ENCODE measurements at regions not wholly inside any gene's neighbourhood (a gene's known extent, or its start where the extent isn't known, plus 50 kb on each side); places are given as distances from the start of the nearest gene placed in this dataset.

DNA sequence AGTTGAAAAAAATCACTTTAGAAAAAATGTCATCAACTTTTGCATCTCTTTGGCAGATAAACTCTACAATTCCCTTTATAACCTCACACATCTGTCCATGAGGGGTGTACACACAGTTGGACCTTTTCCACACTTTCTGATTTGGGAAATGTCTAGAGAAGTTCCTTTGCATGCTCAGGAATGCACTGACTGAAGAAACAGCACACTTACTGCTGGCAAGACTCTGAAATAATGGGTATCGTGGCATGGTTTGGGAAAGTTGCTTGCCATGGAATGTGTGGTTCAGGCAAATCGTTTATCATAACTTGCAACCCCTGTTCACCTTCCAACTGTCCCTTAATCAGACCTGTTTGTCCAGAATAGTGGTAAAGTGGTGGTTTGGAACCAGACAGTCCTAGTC, 135.3 kb upstream of the TGFBR2 start:
- H3K36me3 ChIP-seq (replicated peaks; ENCODE audit: insufficient read depth, low read depth) = no peaks in the 10 kb centered on the region
- DNase-seq (ENCODE audit: low spot score) = no peak
- H3K4me1 ChIP-seq (ENCODE audit: insufficient read depth) = peaks cover 4% of the 10 kb centered on the region
- H3K9me2 ChIP-seq (replicated peaks; ENCODE audit: insufficient read depth) = no peaks in the 10 kb centered on the region
- WGBS (ENCODE audit: low lambda C conversion rate, missing lambda C conversion rate) = 86% methylated on average over 2 of the region's 2 CpGs
- no peak overlapping the region for H3K4me3 ChIP-seq
- H3K27me3 ChIP-seq = no peaks in the 10 kb centered on the region
- TF ChIP-seq, protein P1, sequence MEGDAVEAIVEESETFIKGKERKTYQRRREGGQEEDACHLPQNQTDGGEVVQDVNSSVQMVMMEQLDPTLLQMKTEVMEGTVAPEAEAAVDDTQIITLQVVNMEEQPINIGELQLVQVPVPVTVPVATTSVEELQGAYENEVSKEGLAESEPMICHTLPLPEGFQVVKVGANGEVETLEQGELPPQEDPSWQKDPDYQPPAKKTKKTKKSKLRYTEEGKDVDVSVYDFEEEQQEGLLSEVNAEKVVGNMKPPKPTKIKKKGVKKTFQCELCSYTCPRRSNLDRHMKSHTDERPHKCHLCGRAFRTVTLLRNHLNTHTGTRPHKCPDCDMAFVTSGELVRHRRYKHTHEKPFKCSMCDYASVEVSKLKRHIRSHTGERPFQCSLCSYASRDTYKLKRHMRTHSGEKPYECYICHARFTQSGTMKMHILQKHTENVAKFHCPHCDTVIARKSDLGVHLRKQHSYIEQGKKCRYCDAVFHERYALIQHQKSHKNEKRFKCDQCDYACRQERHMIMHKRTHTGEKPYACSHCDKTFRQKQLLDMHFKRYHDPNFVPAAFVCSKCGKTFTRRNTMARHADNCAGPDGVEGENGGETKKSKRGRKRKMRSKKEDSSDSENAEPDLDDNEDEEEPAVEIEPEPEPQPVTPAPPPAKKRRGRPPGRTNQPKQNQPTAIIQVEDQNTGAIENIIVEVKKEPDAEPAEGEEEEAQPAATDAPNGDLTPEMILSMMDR (IDR thresholded peaks at IDR 0.05; ENCODE audit: poor library complexity) = no peak
- TF ChIP-seq EZH2 (IDR thresholded peaks at IDR 0.05; ENCODE audit: borderline replicate concordance) (no peak), EZH2phosphoT487 (IDR thresholded peaks at IDR 0.05; ENCODE audit: low read depth, severe bottlenecking, unreplicated experiment) (no peak)
- no peak overlapping the region for H3K4me2 ChIP-seq
- H4K20me1 ChIP-seq (ENCODE audit: insufficient read depth, poor library complexity, severe bottlenecking) = no peaks in the 10 kb centered on the region
- no peak overlapping the region for H2AFZ ChIP-seq
- H3K27ac ChIP-seq = no peak overlapping the region
- no peaks in the 10 kb centered on the region for H3K79me2 ChIP-seq
- H3K9me3 ChIP-seq (ENCODE audit: low read depth) = no peaks in the 10 kb centered on the region

DNA sequence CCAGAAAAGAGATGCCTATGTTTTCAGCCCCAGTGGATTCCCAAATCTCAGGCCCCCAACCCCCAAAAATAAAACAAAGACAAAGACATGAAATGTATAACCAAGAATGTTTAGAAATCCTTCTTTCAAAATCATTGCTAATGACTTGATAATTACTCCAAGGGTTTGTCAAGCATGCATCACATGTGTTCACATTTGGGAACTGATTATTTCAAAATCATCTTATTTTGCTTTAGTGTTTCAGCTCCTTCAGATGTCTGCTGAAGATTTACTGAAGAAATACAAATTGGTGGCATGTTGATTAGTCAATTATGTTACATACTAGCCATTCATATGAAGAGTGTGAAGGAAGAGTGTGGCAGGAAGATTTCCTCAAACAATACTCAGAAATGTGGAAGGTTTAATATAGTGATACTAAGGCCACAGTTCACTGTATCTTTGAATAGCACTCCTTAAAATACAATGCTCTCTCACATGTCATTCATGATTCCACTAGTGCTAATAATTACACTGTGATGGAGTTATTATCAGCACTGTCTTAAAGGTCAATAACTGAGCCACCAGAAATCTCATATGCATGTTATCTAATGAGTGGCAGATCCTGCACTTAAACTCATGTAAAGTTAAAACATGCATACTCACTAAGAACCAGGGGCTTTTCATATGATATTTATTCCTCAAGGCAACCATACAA, 134.5 kb upstream of the TGFBR2 start:
- Histone ChIP-seq H3K4me1 (ENCODE audit: insufficient read depth) (peaks cover 12% of the 10 kb centered on the region), H3K27ac (no peak overlapping the region), H3K27me3 (no peaks in the 10 kb centered on the region), H3K9me3 (ENCODE audit: low read depth) (no peaks in the 10 kb centered on the region), H3K4me3 (no peak overlapping the region), H2AFZ (no peak overlapping the region), H3K79me2 (no peaks in the 10 kb centered on the region), H3K4me2 (no peak overlapping the region), H3K9me2 (replicated peaks; ENCODE audit: insufficient read depth) (no peaks in the 10 kb centered on the region), H4K20me1 (ENCODE audit: insufficient read depth, poor library complexity, severe bottlenecking) (no peaks in the 10 kb centered on the region), H3K36me3 (replicated peaks; ENCODE audit: insufficient read depth, low read depth) (no peaks in the 10 kb centered on the region)
- TF ChIP-seq EZH2phosphoT487 (IDR thresholded peaks at IDR 0.05; ENCODE audit: low read depth, severe bottlenecking, unreplicated experiment) (no peak), EZH2 (IDR thresholded peaks at IDR 0.05; ENCODE audit: borderline replicate concordance) (no peak)
- TF ChIP-seq, protein P1 (IDR thresholded peaks at IDR 0.05; ENCODE audit: poor library complexity) = no peak
- no peak for DNase-seq (ENCODE audit: low spot score)

DNA sequence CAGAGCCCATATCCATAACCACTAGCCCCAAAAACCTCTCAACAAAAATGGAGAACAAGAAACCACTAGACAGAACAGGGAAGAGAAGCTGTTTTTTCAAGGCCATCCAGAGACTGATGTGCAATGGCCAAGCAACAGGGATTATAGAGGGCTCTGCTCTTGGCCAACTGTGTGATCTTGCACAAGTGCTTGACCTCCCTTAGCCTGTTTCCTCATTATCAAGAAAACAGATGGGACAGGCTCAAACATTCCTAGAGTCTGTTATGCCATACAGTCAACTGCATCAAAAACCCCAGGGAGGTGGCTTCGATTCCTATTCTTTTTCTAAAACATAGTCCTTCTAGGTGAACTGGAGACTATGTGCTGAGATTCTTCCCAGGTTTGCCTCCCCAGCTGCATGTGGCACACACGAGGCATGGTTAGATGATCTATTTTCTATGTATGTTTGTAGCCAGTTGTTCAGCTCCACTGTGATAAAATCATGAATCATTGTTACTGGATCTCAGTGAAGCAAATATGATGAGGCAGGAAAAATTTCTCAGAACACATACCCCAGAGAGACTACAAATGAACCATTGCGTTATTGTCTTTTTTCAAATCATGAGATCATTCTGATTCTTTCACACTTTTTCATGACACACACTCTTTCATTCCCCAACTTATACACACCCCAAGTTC, 132.9 kb upstream of the TGFBR2 start:
- peak overlapping the region; percentile 51 for H3K27ac ChIP-seq
- H3K9me2 ChIP-seq (replicated peaks; ENCODE audit: insufficient read depth) = no peaks in the 10 kb centered on the region
- no peak for DNase-seq (ENCODE audit: low spot score)
- H3K4me1 ChIP-seq (ENCODE audit: insufficient read depth) = peaks cover 14% of the 10 kb centered on the region
- no peaks in the 10 kb centered on the region for H4K20me1 ChIP-seq (ENCODE audit: insufficient read depth, poor library complexity, severe bottlenecking)
- H3K79me2 ChIP-seq = no peaks in the 10 kb centered on the region
- TF ChIP-seq, protein P1 (IDR thresholded peaks at IDR 0.05; ENCODE audit: poor library complexity) = no peak
- no peak for TF ChIP-seq EZH2 (IDR thresholded peaks at IDR 0.05; ENCODE audit: borderline replicate concordance)
- no peak for TF ChIP-seq EZH2phosphoT487 (IDR thresholded peaks at IDR 0.05; ENCODE audit: low read depth, severe bottlenecking, unreplicated experiment)
- H3K4me2 ChIP-seq = no peak overlapping the region
- H3K27me3 ChIP-seq = no peaks in the 10 kb centered on the region
- 89% methylated on average over 3 of the region's 3 CpGs for WGBS (ENCODE audit: low lambda C conversion rate, missing lambda C conversion rate)
- H2AFZ ChIP-seq = no peak overlapping the region
- H3K4me3 ChIP-seq = no peak overlapping the region
- no peaks in the 10 kb centered on the region for H3K36me3 ChIP-seq (replicated peaks; ENCODE audit: insufficient read depth, low read depth)
- H3K9me3 ChIP-seq (ENCODE audit: low read depth) = no peaks in the 10 kb centered on the region

Data from hepatocyte (in vitro differentiated cells).